ENCODE measurements at regions not wholly inside any gene's neighbourhood (a gene's known extent, or its start where the extent isn't known, plus 50 kb on each side); places are given as distances from the start of the nearest gene placed in this dataset.
"Not testable (repeated sequence)": the region's sequence is repeated elsewhere in the genome, so short reads cannot be mapped to it uniquely, and the experiment has no call there.

DNA sequence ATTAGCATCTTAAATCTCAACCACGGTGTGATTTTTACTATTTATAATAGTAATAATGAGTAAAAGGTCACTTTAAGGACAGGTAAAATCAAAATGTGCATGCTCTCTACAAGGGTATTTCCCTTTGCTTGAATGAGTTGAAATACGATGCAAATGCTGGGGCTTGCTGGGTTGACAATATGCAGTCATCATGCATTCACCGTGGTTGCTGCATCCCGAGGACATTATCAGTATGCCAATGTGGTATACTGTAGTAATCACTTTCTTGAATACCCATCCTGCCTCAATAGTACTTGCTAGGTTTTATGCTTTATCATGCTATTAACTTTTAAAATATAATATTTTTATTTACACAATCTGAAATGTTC is 637.9 kb downstream of the COL12A1 start:
- TF ChIP-seq, protein P1, sequence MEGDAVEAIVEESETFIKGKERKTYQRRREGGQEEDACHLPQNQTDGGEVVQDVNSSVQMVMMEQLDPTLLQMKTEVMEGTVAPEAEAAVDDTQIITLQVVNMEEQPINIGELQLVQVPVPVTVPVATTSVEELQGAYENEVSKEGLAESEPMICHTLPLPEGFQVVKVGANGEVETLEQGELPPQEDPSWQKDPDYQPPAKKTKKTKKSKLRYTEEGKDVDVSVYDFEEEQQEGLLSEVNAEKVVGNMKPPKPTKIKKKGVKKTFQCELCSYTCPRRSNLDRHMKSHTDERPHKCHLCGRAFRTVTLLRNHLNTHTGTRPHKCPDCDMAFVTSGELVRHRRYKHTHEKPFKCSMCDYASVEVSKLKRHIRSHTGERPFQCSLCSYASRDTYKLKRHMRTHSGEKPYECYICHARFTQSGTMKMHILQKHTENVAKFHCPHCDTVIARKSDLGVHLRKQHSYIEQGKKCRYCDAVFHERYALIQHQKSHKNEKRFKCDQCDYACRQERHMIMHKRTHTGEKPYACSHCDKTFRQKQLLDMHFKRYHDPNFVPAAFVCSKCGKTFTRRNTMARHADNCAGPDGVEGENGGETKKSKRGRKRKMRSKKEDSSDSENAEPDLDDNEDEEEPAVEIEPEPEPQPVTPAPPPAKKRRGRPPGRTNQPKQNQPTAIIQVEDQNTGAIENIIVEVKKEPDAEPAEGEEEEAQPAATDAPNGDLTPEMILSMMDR (IDR thresholded peaks at IDR 0.05; ENCODE audit: insufficient read depth, low read depth, low read length) = not testable (repeated sequence)
- not testable (repeated sequence) for TF ChIP-seq EZH2 (IDR thresholded peaks at IDR 0.05; ENCODE audit: insufficient read depth, low read length)

Measured in astrocyte (in vitro differentiated cells and primary cell).